ENCODE measurements at regions not wholly inside any gene's neighbourhood (a gene's known extent, or its start where the extent isn't known, plus 50 kb on each side); places are given as distances from the start of the nearest gene placed in this dataset.
"Not testable (repeated sequence)": the region's sequence is repeated elsewhere in the genome, so short reads cannot be mapped to it uniquely, and the experiment has no call there.

DNA sequence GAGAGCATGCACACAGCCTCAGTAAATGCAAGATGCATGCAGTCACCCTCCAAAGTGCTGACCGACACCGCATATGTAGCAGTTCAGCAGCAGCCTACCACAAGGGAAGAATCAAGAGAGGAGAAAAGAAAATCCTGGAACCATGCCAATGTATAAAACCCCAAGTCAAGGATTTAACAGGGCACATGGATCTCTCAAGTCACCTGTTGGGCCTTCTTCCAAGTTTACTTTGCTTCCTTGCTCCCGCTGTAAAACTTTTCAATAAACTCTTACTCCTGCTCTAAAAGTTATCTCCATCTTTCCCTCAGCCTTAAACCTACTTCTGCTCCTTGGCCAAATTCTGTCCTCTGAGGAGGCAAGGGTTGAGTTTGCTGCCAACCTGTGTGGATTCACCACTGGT lies 147.8 kb upstream of the MAP2 start:
- H3K27me3 Mint-ChIP-seq: no peaks in the 10 kb centered on the region
- no peak for DNase-seq
- H3K4me1 ChIP-seq (ENCODE audit: control insufficient read depth in 2 of 2, insufficient read depth in 2 of 2, low read length in 2 of 2): no peaks in the 10 kb centered on the region
- H3K4me1 Mint-ChIP-seq: no peaks in the 10 kb centered on the region
- no peak overlapping the region for H3K4me3 ChIP-seq (ENCODE audit: low read length)
- no peak for ATAC-seq
- H3K9me3 ChIP-seq (ENCODE audit: control insufficient read depth in 2 of 3, low read length in 3 of 3): no peaks in the 10 kb centered on the region
- peaks cover 0 to 10% (median 4%) of the 10 kb centered on the region in 11 donors for H3K9me3 Mint-ChIP-seq
- ChIA-PET POLR2A (no interaction called here), CTCF (no interaction called here)
- H3K27ac Mint-ChIP-seq: no peak overlapping the region
- H3K4me3 Mint-ChIP-seq: no peak overlapping the region
- no peaks in the 10 kb centered on the region for H3K27me3 ChIP-seq (ENCODE audit: control insufficient read depth in 2 of 2, insufficient read depth in 2 of 2, low read length in 2 of 2)
- H3K36me3 ChIP-seq (ENCODE audit: control insufficient read depth in 2 of 3, insufficient read depth in 3 of 3, low read length in 3 of 3): no peaks in the 10 kb centered on the region
- no peaks in the 10 kb centered on the region for H3K36me3 Mint-ChIP-seq
- H3K27ac ChIP-seq (ENCODE audit: low read depth, low read length): no peak overlapping the region
- intact Hi-C loops (cut with micrococcal nuclease): no loop called here

DNA sequence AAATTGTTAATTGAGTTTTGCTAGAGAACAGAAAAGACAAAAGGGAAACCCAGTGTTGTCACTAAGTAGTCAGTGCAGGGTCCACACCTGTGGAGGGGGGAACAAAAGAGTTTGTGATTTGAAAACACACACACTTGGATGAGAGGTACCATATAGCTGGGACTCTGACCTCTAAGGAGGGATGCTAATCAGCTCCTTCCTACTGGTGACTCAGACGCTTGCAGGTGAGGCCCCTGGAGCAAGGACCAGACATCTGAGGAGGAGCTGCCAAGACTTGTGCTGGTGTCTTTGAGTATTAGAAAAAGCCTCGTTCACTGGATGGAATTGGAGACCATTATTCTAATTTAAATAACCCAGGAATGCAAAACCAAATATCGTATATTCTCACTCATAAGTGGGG lies 146.4 kb upstream of the MAP2 start:
- ChIA-PET CTCF (no interaction called here), POLR2A (no interaction called here)
- no peaks in the 10 kb centered on the region for H3K4me1 Mint-ChIP-seq
- no peak overlapping the region for H3K27ac ChIP-seq (ENCODE audit: low read depth, low read length)
- no peaks in the 10 kb centered on the region for H3K27me3 ChIP-seq (ENCODE audit: control insufficient read depth in 2 of 2, insufficient read depth in 2 of 2, low read length in 2 of 2)
- no peaks in the 10 kb centered on the region for H3K36me3 Mint-ChIP-seq
- ATAC-seq: no peak
- no peak for DNase-seq
- no peaks in the 10 kb centered on the region for H3K9me3 ChIP-seq (ENCODE audit: control insufficient read depth in 2 of 3, low read length in 3 of 3)
- no peak overlapping the region for H3K27ac Mint-ChIP-seq
- no peak overlapping the region for H3K4me3 Mint-ChIP-seq
- no peaks in the 10 kb centered on the region for H3K36me3 ChIP-seq (ENCODE audit: control insufficient read depth in 2 of 3, insufficient read depth in 3 of 3, low read length in 3 of 3)
- intact Hi-C loops (cut with micrococcal nuclease): no loop called here
- no peaks in the 10 kb centered on the region for H3K4me1 ChIP-seq (ENCODE audit: control insufficient read depth in 2 of 2, insufficient read depth in 2 of 2, low read length in 2 of 2)
- peaks cover 0 to 11% (median 4%) of the 10 kb centered on the region in 11 donors for H3K9me3 Mint-ChIP-seq
- H3K4me3 ChIP-seq (ENCODE audit: low read length): no peak overlapping the region
- no peaks in the 10 kb centered on the region for H3K27me3 Mint-ChIP-seq

DNA sequence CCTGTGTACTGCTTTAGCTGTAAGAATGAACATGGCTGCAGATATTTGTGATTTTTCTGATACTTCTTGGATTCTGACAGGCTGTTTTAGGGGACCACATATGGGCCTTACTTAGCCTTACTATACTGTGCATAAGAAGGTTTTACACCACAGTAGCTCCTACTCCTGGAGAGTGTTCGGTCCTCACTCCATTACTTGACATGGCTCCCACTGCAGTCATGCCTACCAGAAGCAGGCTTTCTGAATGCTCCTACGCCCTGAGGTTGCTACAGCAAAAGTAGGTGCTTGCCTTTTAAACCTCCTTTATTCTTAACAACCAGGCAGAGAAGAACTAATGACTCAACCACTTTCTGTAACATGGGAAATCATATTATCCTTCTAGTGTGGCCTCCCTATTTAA lies 125.2 kb upstream of the MAP2 start:
- H3K9me3 Mint-ChIP-seq: peaks cover 0 to 8% (median 0%) of the 10 kb centered on the region in 11 donors
- no peaks in the 10 kb centered on the region for H3K27me3 ChIP-seq (ENCODE audit: control insufficient read depth in 2 of 2, insufficient read depth in 2 of 2, low read length in 2 of 2)
- intact Hi-C loops (cut with micrococcal nuclease): no loop called here
- ATAC-seq (no peak), DNase-seq (no peak)
- H3K27ac ChIP-seq (ENCODE audit: low read depth, low read length): no peak overlapping the region
- no peaks in the 10 kb centered on the region for H3K4me1 Mint-ChIP-seq
- no peaks in the 10 kb centered on the region for H3K36me3 Mint-ChIP-seq
- H3K9me3 ChIP-seq (ENCODE audit: control insufficient read depth in 2 of 3, low read length in 3 of 3): no peaks in the 10 kb centered on the region
- POLR2A ChIA-PET: no interaction called here
- H3K4me3 ChIP-seq (ENCODE audit: low read length): no peak overlapping the region
- H3K4me1 ChIP-seq (ENCODE audit: control insufficient read depth in 2 of 2, insufficient read depth in 2 of 2, low read length in 2 of 2): no peaks in the 10 kb centered on the region
- no peak overlapping the region for H3K4me3 Mint-ChIP-seq
- H3K36me3 ChIP-seq (ENCODE audit: control insufficient read depth in 2 of 3, insufficient read depth in 3 of 3, low read length in 3 of 3): no peaks in the 10 kb centered on the region
- CTCF ChIA-PET: no interaction called here
- no peaks in the 10 kb centered on the region for H3K27me3 Mint-ChIP-seq
- H3K27ac Mint-ChIP-seq: no peak overlapping the region

DNA sequence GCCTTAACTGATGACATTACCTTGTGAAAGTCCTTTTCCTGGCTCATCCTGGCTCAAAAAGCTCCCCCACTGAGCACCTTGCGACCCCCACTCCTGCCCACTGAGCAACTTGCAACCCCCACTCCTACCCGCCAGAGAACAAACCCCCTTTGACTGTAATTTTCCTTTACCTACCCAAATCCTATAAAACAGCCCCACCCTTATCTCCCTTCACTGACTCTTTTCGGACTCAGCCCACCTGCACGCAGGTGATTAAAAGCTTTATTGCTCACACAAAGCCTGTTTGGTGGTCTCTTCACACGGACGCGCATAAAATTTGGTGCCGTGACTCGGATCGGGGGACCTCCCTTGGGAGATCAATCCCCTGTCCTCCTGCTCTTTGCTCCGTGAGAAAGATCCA lies 124.4 kb upstream of the MAP2 start:
- POLR2A ChIA-PET; H3K36me3 Mint-ChIP-seq; ATAC-seq; H3K27me3 Mint-ChIP-seq; H3K4me1 Mint-ChIP-seq; H3K4me1 ChIP-seq (ENCODE audit: control insufficient read depth in 2 of 2, insufficient read depth in 2 of 2, low read length in 2 of 2); H3K9me3 ChIP-seq (ENCODE audit: control insufficient read depth in 2 of 3, low read length in 3 of 3); intact Hi-C loops (cut with micrococcal nuclease); H3K27ac ChIP-seq (ENCODE audit: low read depth, low read length); H3K4me3 Mint-ChIP-seq; H3K27ac Mint-ChIP-seq; H3K36me3 ChIP-seq (ENCODE audit: control insufficient read depth in 2 of 3, insufficient read depth in 3 of 3, low read length in 3 of 3); DNase-seq; H3K27me3 ChIP-seq (ENCODE audit: control insufficient read depth in 2 of 2, insufficient read depth in 2 of 2, low read length in 2 of 2); H3K4me3 ChIP-seq (ENCODE audit: low read length); CTCF ChIA-PET; H3K9me3 Mint-ChIP-seq: not testable (repeated sequence)

DNA sequence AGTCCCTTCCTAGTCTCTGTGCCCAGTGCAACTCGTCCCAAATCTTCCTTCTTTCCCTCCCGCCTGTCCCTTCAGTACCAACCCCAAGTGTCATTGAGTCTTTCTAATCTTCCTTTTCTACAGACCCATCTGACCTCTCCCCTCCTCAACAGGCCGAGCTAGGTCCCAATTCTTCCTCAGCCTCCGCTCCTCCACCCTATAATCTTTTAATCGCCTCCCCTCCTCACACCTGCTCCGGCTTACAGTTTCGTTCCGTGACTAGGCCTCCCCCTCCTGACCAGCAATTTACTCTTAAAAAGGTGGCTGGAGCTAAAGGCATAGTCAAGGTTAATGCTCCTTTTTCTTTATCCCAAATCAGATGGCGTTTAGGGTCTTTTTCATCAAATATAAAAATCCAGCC lies 123.1 kb upstream of the MAP2 start:
- H3K9me3 ChIP-seq (ENCODE audit: control insufficient read depth in 2 of 3, low read length in 3 of 3); H3K4me1 Mint-ChIP-seq; H3K9me3 Mint-ChIP-seq; H3K36me3 Mint-ChIP-seq; H3K36me3 ChIP-seq (ENCODE audit: control insufficient read depth in 2 of 3, insufficient read depth in 3 of 3, low read length in 3 of 3); H3K4me3 ChIP-seq (ENCODE audit: low read length); ATAC-seq; H3K4me1 ChIP-seq (ENCODE audit: control insufficient read depth in 2 of 2, insufficient read depth in 2 of 2, low read length in 2 of 2); H3K27ac Mint-ChIP-seq; H3K4me3 Mint-ChIP-seq; CTCF ChIA-PET; H3K27me3 Mint-ChIP-seq; DNase-seq; H3K27ac ChIP-seq (ENCODE audit: low read depth, low read length); H3K27me3 ChIP-seq (ENCODE audit: control insufficient read depth in 2 of 2, insufficient read depth in 2 of 2, low read length in 2 of 2); intact Hi-C loops (cut with micrococcal nuclease); POLR2A ChIA-PET: not testable (repeated sequence)

DNA sequence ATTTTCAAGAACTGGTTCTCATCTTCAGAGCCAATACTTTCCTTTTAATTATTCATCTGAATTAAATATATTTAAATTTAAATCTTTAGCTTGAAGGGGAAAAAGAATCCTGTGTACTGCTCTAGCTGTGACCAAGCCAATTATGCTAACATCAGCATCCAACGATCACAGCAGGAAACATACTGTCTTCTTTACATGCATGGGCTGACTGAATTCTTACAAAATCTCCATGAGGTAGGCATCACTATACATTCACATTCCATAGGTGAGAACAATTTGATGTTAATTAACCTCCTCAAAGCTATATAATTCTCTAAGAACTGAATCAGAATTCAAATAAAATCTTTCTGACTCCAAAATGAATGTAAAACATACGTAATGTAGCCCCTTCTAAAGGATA lies 118.8 kb upstream of the MAP2 start:
- no peaks in the 10 kb centered on the region for H3K36me3 Mint-ChIP-seq
- no peaks in the 10 kb centered on the region for H3K4me1 Mint-ChIP-seq
- Histone ChIP-seq H3K4me1 (ENCODE audit: control insufficient read depth in 2 of 2, insufficient read depth in 2 of 2, low read length in 2 of 2) (no peaks in the 10 kb centered on the region), H3K27ac (ENCODE audit: low read depth, low read length) (no peak overlapping the region), H3K27me3 (ENCODE audit: control insufficient read depth in 2 of 2, insufficient read depth in 2 of 2, low read length in 2 of 2) (no peaks in the 10 kb centered on the region), H3K9me3 (ENCODE audit: control insufficient read depth in 2 of 3, low read length in 3 of 3) (no peaks in the 10 kb centered on the region), H3K36me3 (ENCODE audit: control insufficient read depth in 2 of 3, insufficient read depth in 3 of 3, low read length in 3 of 3) (no peaks in the 10 kb centered on the region), H3K4me3 (ENCODE audit: low read length) (no peak overlapping the region)
- intact Hi-C loops (cut with micrococcal nuclease): no loop called here
- H3K27me3 Mint-ChIP-seq: peaks cover 0 to 5% (median 0%) of the 10 kb centered on the region in 5 donors
- ChIA-PET CTCF (no interaction called here), POLR2A (no interaction called here)
- ATAC-seq (no peak), DNase-seq (no peak)
- H3K4me3 Mint-ChIP-seq: no peak overlapping the region
- H3K27ac Mint-ChIP-seq: no peak overlapping the region
- H3K9me3 Mint-ChIP-seq: peaks cover 0 to 8% (median 2%) of the 10 kb centered on the region in 11 donors

DNA sequence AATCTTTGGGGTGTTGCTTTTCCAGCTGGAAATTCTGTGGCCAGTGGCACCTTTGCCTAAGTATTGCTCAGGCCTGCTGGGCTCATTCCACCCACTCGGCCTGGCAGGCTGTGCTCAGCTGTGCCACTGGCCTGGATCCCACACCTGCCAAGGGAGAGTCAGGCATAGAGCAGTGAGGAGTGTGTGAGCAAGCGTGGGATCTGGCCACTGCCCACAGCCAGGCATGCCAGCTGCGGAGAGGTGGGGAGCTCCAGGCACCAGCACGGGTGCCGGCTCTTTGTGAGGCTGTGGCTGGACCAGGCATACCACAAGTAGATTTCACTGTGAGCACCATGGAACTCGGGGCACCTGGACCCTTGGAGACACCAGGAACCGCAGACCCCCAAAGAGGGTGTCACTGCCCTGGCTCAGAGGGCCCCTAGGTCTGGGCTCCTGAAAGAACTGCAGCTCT lies 118.1 kb upstream of the MAP2 start:
- Mint-ChIP-seq H3K27me3 (peaks cover 0 to 5% (median 0%) of the 10 kb centered on the region in 5 donors), H3K9me3 (peaks cover 0 to 5% (median 1%) of the 10 kb centered on the region in 11 donors), H3K4me1 (no peaks in the 10 kb centered on the region), H3K4me3 (no peak overlapping the region), H3K36me3 (no peaks in the 10 kb centered on the region), H3K27ac (no peak overlapping the region)
- intact Hi-C loops (cut with micrococcal nuclease): no loop called here
- POLR2A ChIA-PET: no interaction called here
- no peak for DNase-seq
- no peaks in the 10 kb centered on the region for H3K9me3 ChIP-seq (ENCODE audit: control insufficient read depth in 2 of 3, low read length in 3 of 3)
- CTCF ChIA-PET: no interaction called here
- H3K27ac ChIP-seq (ENCODE audit: low read depth, low read length): no peak overlapping the region
- no peak for ATAC-seq
- no peaks in the 10 kb centered on the region for H3K27me3 ChIP-seq (ENCODE audit: control insufficient read depth in 2 of 2, insufficient read depth in 2 of 2, low read length in 2 of 2)
- H3K4me3 ChIP-seq (ENCODE audit: low read length): no peak overlapping the region
- no peaks in the 10 kb centered on the region for H3K4me1 ChIP-seq (ENCODE audit: control insufficient read depth in 2 of 2, insufficient read depth in 2 of 2, low read length in 2 of 2)
- no peaks in the 10 kb centered on the region for H3K36me3 ChIP-seq (ENCODE audit: control insufficient read depth in 2 of 3, insufficient read depth in 3 of 3, low read length in 3 of 3)

All from naive thymus-derived CD4-positive, alpha-beta T cell (primary cell).